HepG2 (cell line): ENCODE measurements at regions not wholly inside any gene's neighbourhood (a gene's known extent, or its start where the extent isn't known, plus 50 kb on each side); places are given as distances from the start of the nearest gene placed in this dataset.

Experiments used
- ATF3 ChIP-seq: sonication (generic); formaldehyde crosslinking; IDR thresholded peaks from 2 replicates; pipeline ENCODE4 v1.4.0; 2020; ENCODE audit warnings: missing genetic modification reagents
- BRF2 ChIP-seq: sonication (generic); formaldehyde crosslinking; IDR thresholded peaks from 2 replicates; pipeline ENCODE4 v1.8.1; 2022; ENCODE audit warnings: mild to moderate bottlenecking, missing genetic modification reagents
- CEBPG ChIP-seq: IDR thresholded peaks from 2 replicates; pipeline ENCODE4 v1.6.1; 2016
- EEA1 ChIP-seq: sonication (generic); formaldehyde crosslinking; IDR thresholded peaks from 2 replicates; pipeline ENCODE4 v1.5.1; 2020; ENCODE audit warnings: mild to moderate bottlenecking, missing genetic modification reagents, borderline replicate concordance
- FOXK2 ChIP-seq: fragments of 450-650 bp; IDR thresholded peaks from 2 replicates; pipeline ENCODE4 v1.6.1; 2016
- HINFP ChIP-seq: sonication (generic); formaldehyde crosslinking; IDR thresholded peaks from 2 replicates; pipeline ENCODE4 v1.4.0; 2020; ENCODE audit warnings: low read depth, mild to moderate bottlenecking, missing genetic modification reagents
- NR2F1 ChIP-seq, 2 experiments: fragments of 450-650 bp in 1 of 2; formaldehyde crosslinking in 1 of 2; IDR thresholded peaks; 2 replicates each; pipeline versions ENCODE4 v1.5.0 to v1.6.1; 2016 to 2020; ENCODE audit warnings: mild to moderate bottlenecking in 1 of 2, missing compliant biosample characterization in 1 of 2, missing genetic modification reagents in 1 of 2, moderate library complexity in 1 of 2
- ONECUT2 ChIP-seq: sonication (generic); formaldehyde crosslinking; IDR thresholded peaks from 2 replicates; pipeline ENCODE4 v1.4.0; 2020; ENCODE audit warnings: missing genetic modification reagents
- PBX3 ChIP-seq: sonication (generic); formaldehyde crosslinking; IDR thresholded peaks from 2 replicates; pipeline ENCODE4 v1.8.1; 2023; ENCODE audit warnings: missing genetic modification reagents, inconsistent platforms, borderline replicate concordance
- RAD21 ChIP-seq: fragments of 450-650 bp; formaldehyde crosslinking; IDR thresholded peaks from 2 replicates; pipeline ENCODE4 v1.5.0; 2020; ENCODE audit warnings: mild to moderate bottlenecking
- SOX6 ChIP-seq, 2 experiments: fragments of 450-650 bp in 1 of 2; sonication (generic) in 1 of 2; formaldehyde crosslinking in 1 of 2; IDR thresholded peaks; 2 replicates each; pipeline versions ENCODE4 v1.4.0 to v1.6.1; 2017 to 2020; ENCODE audit warnings: antibody characterized with exemption in 1 of 2, mild to moderate bottlenecking in 1 of 2, missing genetic modification reagents in 1 of 2
- TAF15 ChIP-seq: fragments of 200-400 bp; formaldehyde crosslinking; IDR thresholded peaks from one replicate; pipeline ENCODE4 v1.6.1; 2018; ENCODE audit warnings: mild to moderate bottlenecking, low read depth, low read length; ENCODE audit not compliant: poor library complexity, severe bottlenecking
- UBTF ChIP-seq: sonication (generic); formaldehyde crosslinking; IDR thresholded peaks from 2 replicates; pipeline ENCODE4 v1.4.0; 2020; ENCODE audit warnings: mild to moderate bottlenecking, missing genetic modification reagents
- ZC3H4 ChIP-seq: sonication (generic); formaldehyde crosslinking; IDR thresholded peaks from 2 replicates; pipeline ENCODE4 v1.4.0; 2020; ENCODE audit warnings: missing genetic modification reagents, borderline replicate concordance
- ZNF441 ChIP-seq: sonication (generic); formaldehyde crosslinking; IDR thresholded peaks from 2 replicates; pipeline ENCODE4 v1.7.0; 2021; ENCODE audit warnings: missing genetic modification reagents, borderline replicate concordance
- ZNF451 ChIP-seq: sonication (generic); formaldehyde crosslinking; IDR thresholded peaks from 2 replicates; pipeline ENCODE4 v1.5.0; 2020; ENCODE audit warnings: mild to moderate bottlenecking, missing genetic modification reagents
- ZNF576 ChIP-seq: sonication (generic); formaldehyde crosslinking; IDR thresholded peaks from 2 replicates; pipeline ENCODE4 v1.4.0; 2020; ENCODE audit warnings: mild to moderate bottlenecking, missing genetic modification reagents
- ZNF598 ChIP-seq: sonication (generic); formaldehyde crosslinking; IDR thresholded peaks from 2 replicates; pipeline ENCODE4 v1.5.1; 2020; ENCODE audit warnings: mild to moderate bottlenecking, missing genetic modification reagents, borderline replicate concordance
- ZNF674 ChIP-seq: sonication (generic); formaldehyde crosslinking; IDR thresholded peaks from 2 replicates; pipeline ENCODE4 v1.5.0; 2020; ENCODE audit warnings: low read depth, mild to moderate bottlenecking, missing genetic modification reagents
- ZNF75D ChIP-seq: sonication (generic); formaldehyde crosslinking; IDR thresholded peaks from 2 replicates; pipeline ENCODE4 v1.8.1; 2023; ENCODE audit warnings: missing genetic modification reagents, mild to moderate bottlenecking, borderline replicate concordance
- ZNF784 ChIP-seq: sonication (generic); formaldehyde crosslinking; IDR thresholded peaks from 2 replicates; pipeline ENCODE4 v1.5.1; 2020; ENCODE audit warnings: missing genetic modification reagents, mild to moderate bottlenecking, borderline replicate concordance
- ZNF883 ChIP-seq: sonication (generic); formaldehyde crosslinking; IDR thresholded peaks from 2 replicates; pipeline ENCODE4 v1.5.1; 2020; ENCODE audit warnings: mild to moderate bottlenecking, missing genetic modification reagents; ENCODE audit errors: not compliant biosample characterization

GRCh38 chr12:38124247-38125012 lies 192.1 kb upstream of the ALG10B start (continued):
- TF ChIP-seq ZNF784 (CRISPR knock-in tag) (no peak), ONECUT2 (CRISPR knock-in tag) (no peak), CEBPG (CRISPR knock-in tag) (no peak), ZNF598 (CRISPR knock-in tag) (no peak), PBX3 (CRISPR knock-in tag) (no peak), ZNF451 (CRISPR knock-in tag) (no peak), HINFP (CRISPR knock-in tag) (no peak), ZNF674 (no peak), ZNF576 (CRISPR knock-in tag) (no peak), ZNF441 (CRISPR knock-in tag) (no peak), NR2F1 (CRISPR knock-in tag; IDR thresholded peaks at IDR 0.05) (no peak), TAF15 (no peak), ATF3 (peak; percentile 84), RAD21 (no peak), BRF2 (no peak), UBTF (CRISPR knock-in tag) (no peak), ZNF75D (CRISPR knock-in tag) (no peak), ZNF883 (no peak), FOXK2 (no peak), EEA1 (no peak), ZC3H4 (no peak), SOX6 (IDR thresholded peaks at IDR 0.05) (no peak), SOX6 (CRISPR knock-in tag; IDR thresholded peaks at IDR 0.05) (peak; percentile 93)
